Right atrium auricular region (tissue), 2 donors: ENCODE measurements at regions not wholly inside any gene's neighbourhood (a gene's known extent, or its start where the extent isn't known, plus 50 kb on each side); places are given as distances from the start of the nearest gene placed in this dataset.

Experiments
- DNase-seq: peaks from one replicate; pipeline ENCODE4 v3.0.0-alpha.2; 2019; ENCODE audit warnings: low spot score
- H3K27ac ChIP-seq, 2 donors: fragments of 200-600 bp; sonication (generic); 1 replicate in 1 of 2; 2 replicates in 1 of 2; pipeline ENCODE4 v1.5.1; 2016 to 2019
- H3K27me3 ChIP-seq, 2 donors: fragments of 200-600 bp; sonication (generic); one replicate each; pipeline versions ENCODE4 v1.5.1 to v1.6.0; 2017 to 2019
- H3K36me3 ChIP-seq: fragments of 200-600 bp; sonication (generic); one replicate; pipeline ENCODE4 v1.5.1; 2016
- H3K4me1 ChIP-seq, 2 donors: fragments of 200-600 bp; sonication (generic); one replicate each; pipeline versions ENCODE4 v1.5.1 to v1.6.0; 2017 to 2019
- H3K4me3 ChIP-seq, 2 donors: fragments of 200-600 bp; sonication (generic); 1 replicate in 1 of 2; 2 replicates in 1 of 2; pipeline ENCODE4 v1.5.1; 2017 to 2019; ENCODE audit warnings: mild to moderate bottlenecking in 1 of 2, moderate library complexity in 1 of 2
- H3K9me3 ChIP-seq, 2 donors: fragments of 200-600 bp; sonication (generic); one replicate each; pipeline ENCODE4 v1.5.1; 2019
- CTCF ChIP-seq, 2 donors: fragments of 200-600 bp; sonication (generic); IDR thresholded peaks; one replicate each; pipeline ENCODE4 v1.5.1; 2019; ENCODE audit warnings: antibody characterized with exemption in 2 of 2

- Histone ChIP-seq H3K36me3 (no peaks in the 10 kb centered on the region), H3K27ac (no peak overlapping the region), H3K9me3 (no peaks in the 10 kb centered on the region), H3K4me1 (no peaks in the 10 kb centered on the region), H3K4me3 (no peak overlapping the region), H3K27me3 (no peaks in the 10 kb centered on the region)
- no peak for DNase-seq
- no peak for TF ChIP-seq CTCF (IDR thresholded peaks at IDR 0.05)
These were observed 368.7 kb downstream of the MFSD1 start for GRCh38 chr3:159170436-159171003.

- H3K36me3 ChIP-seq = no peaks in the 10 kb centered on the region
- no peak for TF ChIP-seq CTCF (IDR thresholded peaks at IDR 0.05)
- H3K27me3 ChIP-seq = no peaks in the 10 kb centered on the region
- H3K4me1 ChIP-seq = no peaks in the 10 kb centered on the region
- no peak overlapping the region for H3K4me3 ChIP-seq
- no peaks in the 10 kb centered on the region for H3K9me3 ChIP-seq
- H3K27ac ChIP-seq = no peak overlapping the region
- DNase-seq = no peak
These were observed 369.5 kb downstream of the MFSD1 start for GRCh38 chr3:159171333-159171732.

GRCh38 chr3:159172473-159172872 is 370.6 kb downstream of the MFSD1 start:
- no peaks in the 10 kb centered on the region for H3K9me3 ChIP-seq
- H3K36me3 ChIP-seq = no peaks in the 10 kb centered on the region
- no peak for TF ChIP-seq CTCF (IDR thresholded peaks at IDR 0.05)
- H3K27me3 ChIP-seq = no peaks in the 10 kb centered on the region
- DNase-seq = no peak
- H3K27ac ChIP-seq = no peak overlapping the region
- no peak overlapping the region for H3K4me3 ChIP-seq
- no peaks in the 10 kb centered on the region for H3K4me1 ChIP-seq

DNA sequence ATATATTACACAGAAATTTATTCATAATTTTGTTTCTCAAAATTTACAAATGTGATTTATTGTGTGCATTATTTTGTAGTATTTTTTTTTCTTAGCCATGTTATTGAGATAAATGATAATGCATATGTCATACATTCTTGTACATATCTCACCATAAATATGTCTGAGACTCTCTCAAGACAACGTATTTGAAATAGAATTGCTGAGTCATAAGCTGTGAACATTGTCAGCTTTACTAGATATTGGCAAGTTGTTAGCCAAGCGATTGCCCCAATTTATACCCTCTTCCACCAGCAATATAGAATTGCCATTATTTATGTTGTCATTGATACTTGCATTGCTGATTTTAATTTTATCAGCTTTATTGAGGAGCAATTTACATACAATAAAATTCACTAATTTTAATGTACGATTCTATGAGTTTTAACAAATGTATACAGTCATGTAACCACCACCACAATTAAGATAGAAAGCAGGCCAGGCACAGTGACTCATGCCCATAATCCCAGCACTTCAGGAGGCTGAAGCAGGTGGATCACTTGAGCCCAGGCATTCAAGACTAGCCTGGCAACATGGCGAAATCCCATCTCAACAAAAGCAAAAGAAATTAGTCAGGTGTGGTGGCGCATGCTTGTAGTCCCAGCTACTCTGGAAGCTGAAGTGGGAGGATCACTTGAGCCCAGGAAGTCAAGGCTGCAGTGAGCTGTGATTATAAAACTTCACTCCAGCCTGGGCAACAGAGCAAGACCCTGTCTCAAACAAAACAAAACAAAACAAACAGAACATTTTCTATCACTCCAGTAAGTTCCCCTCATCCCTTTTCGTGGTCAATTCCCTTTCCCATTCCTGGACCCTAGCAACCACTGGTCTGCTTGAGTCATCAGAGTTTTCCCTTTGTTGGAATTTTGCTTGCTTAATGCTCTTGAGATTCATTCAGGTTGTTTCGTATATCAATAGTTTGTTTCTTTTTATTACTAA is 373.1 kb downstream of the MFSD1 start:
- TF ChIP-seq CTCF (IDR thresholded peaks at IDR 0.05) = no peak
- DNase-seq = no peak
- Histone ChIP-seq H3K4me3 (no peak overlapping the region), H3K4me1 (no peaks in the 10 kb centered on the region), H3K9me3 (no peaks in the 10 kb centered on the region), H3K27ac (no peak overlapping the region), H3K36me3 (no peaks in the 10 kb centered on the region), H3K27me3 (no peaks in the 10 kb centered on the region)

- H3K27ac ChIP-seq = no peak overlapping the region
- TF ChIP-seq CTCF (IDR thresholded peaks at IDR 0.05) = no peak
- DNase-seq = no peak
These were observed 376.5 kb downstream of the MFSD1 start for GRCh38 chr3:159178209-159178897.

More at GRCh38 chr3:159178209-159178897, 376.5 kb downstream of the MFSD1 start:
- Histone ChIP-seq H3K36me3 (no peaks in the 10 kb centered on the region), H3K9me3 (no peaks in the 10 kb centered on the region), H3K27me3 (no peaks in the 10 kb centered on the region), H3K4me1 (no peaks in the 10 kb centered on the region), H3K4me3 (no peak overlapping the region)
